Cardiac fibroblast (primary cell): ENCODE measurements at regions not wholly inside any gene's neighbourhood (a gene's known extent, or its start where the extent isn't known, plus 50 kb on each side); places are given as distances from the start of the nearest gene placed in this dataset.

Source experiments
- DNase-seq, 2 donors: peaks; one replicate each; pipeline versions ENCODE4 v3.0.0 to v3.0.0-alpha.2; 2010; ENCODE audit warnings: low read depth in 2 of 2
- H3K4me3 ChIP-seq, 2 donors: replicated peaks in 1 of 2; 1 replicate in 1 of 2; 2 replicates in 1 of 2; pipeline ENCODE4 v1.5.1; 2011; ENCODE audit warnings: low read depth in 2 of 2, low read length in 2 of 2, mild to moderate bottlenecking in 2 of 2, moderate library complexity in 1 of 2
- CTCF ChIP-seq: IDR thresholded peaks from one replicate; pipeline ENCODE4 v1.5.1; 2011; ENCODE audit warnings: low read depth, mild to moderate bottlenecking, low read length, inconsistent platforms

GRCh38 chr15:58277333-58277732 lies 139.2 kb downstream of the AQP9 start:
- H3K4me3 ChIP-seq = no peak overlapping the region
- no peak for TF ChIP-seq CTCF
- no peak for DNase-seq

- no peak for TF ChIP-seq CTCF
- no peak overlapping the region for H3K4me3 ChIP-seq
- DNase-seq = no peak
These were observed 140.9 kb downstream of the AQP9 start for GRCh38 chr15:58279106-58279505.

- H3K4me3 ChIP-seq = no peak overlapping the region
- no peak for DNase-seq
- no peak for TF ChIP-seq CTCF
These were observed 141.5 kb downstream of the AQP9 start for GRCh38 chr15:58279654-58280053.

GRCh38 chr15:58282060-58282708 lies 144.0 kb downstream of the AQP9 start:
- DNase-seq = no peak
- H3K4me3 ChIP-seq = no peak overlapping the region
- no peak for TF ChIP-seq CTCF

- no peak for TF ChIP-seq CTCF
- DNase-seq = no peak
- H3K4me3 ChIP-seq = no peak overlapping the region
These were observed 145.1 kb downstream of the AQP9 start for GRCh38 chr15:58283302-58283701.

- no peak for DNase-seq
- H3K4me3 ChIP-seq = no peak overlapping the region
- no peak for TF ChIP-seq CTCF
These were observed 146.1 kb downstream of the AQP9 start for GRCh38 chr15:58284293-58284692.
